Esophagus squamous epithelium (tissue), 5 donors: ENCODE measurements at regions not wholly inside any gene's neighbourhood (a gene's known extent, or its start where the extent isn't known, plus 50 kb on each side); places are given as distances from the start of the nearest gene placed in this dataset.

Source experiments
- DNase-seq: peaks from one replicate; lab custom pipeline; 2025; lab: John Stamatoyannopoulos, UW
- H3K27ac ChIP-seq, 4 donors: fragments of 200-600 bp; sonication (generic); one replicate each; pipeline ENCODE4 v1.5.1; 2016 to 2019; ENCODE audit warnings: mild to moderate bottlenecking in 1 of 4
- H3K27me3 ChIP-seq, 4 donors: fragments of 200-600 bp; sonication (generic); 1 replicate in 3 of 4; 2 replicates in 1 of 4; pipeline versions ENCODE4 v1.5.1 to v1.6.0; 2017 to 2021; ENCODE audit warnings: antibody characterized with exemption in 1 of 4
- H3K36me3 ChIP-seq, 3 donors: fragments of 200-600 bp; sonication (generic); one replicate each; pipeline ENCODE4 v1.5.1; 2016 to 2019
- H3K4me1 ChIP-seq, 3 donors: fragments of 200-600 bp; sonication (generic); one replicate each; pipeline ENCODE4 v1.5.1; 2017 to 2019
- H3K4me3 ChIP-seq, 4 donors: fragments of 200-600 bp; sonication (generic); 1 replicate in 3 of 4; 2 replicates in 1 of 4; pipeline ENCODE4 v1.5.1; 2016 to 2019; ENCODE audit warnings: mild to moderate bottlenecking in 2 of 4, moderate library complexity in 1 of 4
- H3K9me3 ChIP-seq, 3 donors: fragments of 200-600 bp; sonication (generic); one replicate each; pipeline ENCODE4 v1.5.1; 2016 to 2019
- POLR2A ChIP-seq, 4 donors: fragments of 450-650 bp; IDR thresholded peaks; one replicate each; pipeline ENCODE4 v1.6.1; 2017; ENCODE audit warnings: antibody characterized with exemption in 4 of 4, mild to moderate bottlenecking in 4 of 4, moderate library complexity in 3 of 4
- WGBS, 2 donors: methylation state at CpG; one replicate each; pipeline ENCODE4 v1.1.5; 2018; 5-methylcytosine and 5-hydroxymethylcytosine counted together
- intact Hi-C: fragments of 100-400 bp; cut with DNase I; formaldehyde crosslinking; loops from one replicate; pipeline ENCODE4 v1.15.0; 2022
- TF ChIP-seq, protein P1 (sequence below), 6 experiments: fragments of 450-650 bp in 4 of 6; fragments of 200-600 bp in 2 of 6; sonication (generic) in 2 of 6; IDR thresholded peaks; one replicate each; pipeline ENCODE4 v1.5.1; 2016 to 2019; ENCODE audit warnings: antibody characterized with exemption in 6 of 6, mild to moderate bottlenecking in 4 of 6, moderate library complexity in 4 of 6
- donor health status: DM: yes; HTN: yes; CAD: no.

DNA sequence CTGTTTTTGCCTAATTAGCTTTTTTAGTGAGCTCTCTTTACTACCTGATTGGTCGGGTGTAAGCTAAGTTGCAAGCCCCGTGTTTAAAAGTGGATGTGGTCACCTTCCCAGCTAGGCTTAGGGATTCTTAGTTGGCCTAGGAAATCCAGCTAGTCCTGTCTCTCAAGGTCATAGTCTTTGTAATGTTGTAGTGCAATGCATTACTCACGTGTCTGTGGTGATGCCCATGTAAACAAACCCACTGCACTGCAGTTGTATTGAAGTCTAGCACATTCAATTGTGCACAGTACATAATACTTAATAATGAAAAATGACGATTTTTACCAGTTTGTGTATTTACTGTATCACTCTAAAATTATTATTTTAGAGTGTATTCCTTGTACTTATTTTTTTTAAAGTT is 335.5 kb downstream of the NUAK1 start:
- Histone ChIP-seq H3K27ac (no peak overlapping the region), H3K9me3 (no peaks in the 10 kb centered on the region), H3K36me3 (no peaks in the 10 kb centered on the region), H3K4me1 (no peaks in the 10 kb centered on the region), H3K4me3 (no peak overlapping the region), H3K27me3 (no peaks in the 10 kb centered on the region)
- intact Hi-C loops: no loop called here
- 43 to 46% methylated on average over 4 of the region's 4 CpGs for WGBS, 2 donors
- no peak for TF ChIP-seq POLR2A (IDR thresholded peaks at IDR 0.05)
- TF ChIP-seq, protein P1, sequence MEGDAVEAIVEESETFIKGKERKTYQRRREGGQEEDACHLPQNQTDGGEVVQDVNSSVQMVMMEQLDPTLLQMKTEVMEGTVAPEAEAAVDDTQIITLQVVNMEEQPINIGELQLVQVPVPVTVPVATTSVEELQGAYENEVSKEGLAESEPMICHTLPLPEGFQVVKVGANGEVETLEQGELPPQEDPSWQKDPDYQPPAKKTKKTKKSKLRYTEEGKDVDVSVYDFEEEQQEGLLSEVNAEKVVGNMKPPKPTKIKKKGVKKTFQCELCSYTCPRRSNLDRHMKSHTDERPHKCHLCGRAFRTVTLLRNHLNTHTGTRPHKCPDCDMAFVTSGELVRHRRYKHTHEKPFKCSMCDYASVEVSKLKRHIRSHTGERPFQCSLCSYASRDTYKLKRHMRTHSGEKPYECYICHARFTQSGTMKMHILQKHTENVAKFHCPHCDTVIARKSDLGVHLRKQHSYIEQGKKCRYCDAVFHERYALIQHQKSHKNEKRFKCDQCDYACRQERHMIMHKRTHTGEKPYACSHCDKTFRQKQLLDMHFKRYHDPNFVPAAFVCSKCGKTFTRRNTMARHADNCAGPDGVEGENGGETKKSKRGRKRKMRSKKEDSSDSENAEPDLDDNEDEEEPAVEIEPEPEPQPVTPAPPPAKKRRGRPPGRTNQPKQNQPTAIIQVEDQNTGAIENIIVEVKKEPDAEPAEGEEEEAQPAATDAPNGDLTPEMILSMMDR (IDR thresholded peaks at IDR 0.05): no peak
- DNase-seq: no peak

DNA sequence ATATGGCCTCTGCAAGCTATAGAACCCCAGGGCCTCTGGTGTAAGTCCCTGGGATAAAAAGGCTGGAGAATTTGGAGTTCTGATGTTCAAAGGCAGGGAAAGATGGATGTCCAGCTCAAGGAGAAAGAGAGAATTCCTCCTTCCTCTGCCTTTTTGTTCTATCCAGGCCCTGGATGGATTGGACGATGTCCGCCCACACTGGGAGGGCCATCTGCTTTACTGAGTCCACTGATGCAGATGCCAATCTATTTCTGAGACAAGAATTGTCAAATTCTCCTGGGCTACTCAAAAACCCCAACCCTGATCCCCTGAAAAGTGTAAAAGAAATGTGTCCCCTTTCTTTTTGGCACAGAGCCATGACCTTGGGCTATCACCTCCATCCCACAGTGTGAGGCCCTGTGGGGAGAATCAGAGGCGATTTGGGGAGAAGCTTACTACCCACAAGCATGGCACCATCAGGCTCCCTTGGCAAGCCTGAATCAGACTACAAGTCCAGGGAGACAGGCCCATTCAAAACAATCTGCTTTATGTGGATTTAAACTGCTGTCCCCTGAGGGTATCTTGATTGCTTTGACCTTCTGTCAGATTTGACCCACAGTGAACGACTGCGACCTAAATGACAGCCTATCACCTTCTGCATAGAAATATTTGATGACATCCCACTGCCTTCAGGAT is 334.0 kb downstream of the NUAK1 start:
- Histone ChIP-seq H3K27me3 (no peaks in the 10 kb centered on the region), H3K36me3 (no peaks in the 10 kb centered on the region), H3K4me3 (no peak overlapping the region), H3K4me1 (no peaks in the 10 kb centered on the region), H3K27ac (no peak overlapping the region), H3K9me3 (no peaks in the 10 kb centered on the region)
- 69 to 91% methylated on average over 4 of the region's 5 CpGs for WGBS, 2 donors
- DNase-seq: no peak
- intact Hi-C loops: no loop called here
- TF ChIP-seq, protein P1 (IDR thresholded peaks at IDR 0.05): no peak
- TF ChIP-seq POLR2A (IDR thresholded peaks at IDR 0.05): no peak

DNA sequence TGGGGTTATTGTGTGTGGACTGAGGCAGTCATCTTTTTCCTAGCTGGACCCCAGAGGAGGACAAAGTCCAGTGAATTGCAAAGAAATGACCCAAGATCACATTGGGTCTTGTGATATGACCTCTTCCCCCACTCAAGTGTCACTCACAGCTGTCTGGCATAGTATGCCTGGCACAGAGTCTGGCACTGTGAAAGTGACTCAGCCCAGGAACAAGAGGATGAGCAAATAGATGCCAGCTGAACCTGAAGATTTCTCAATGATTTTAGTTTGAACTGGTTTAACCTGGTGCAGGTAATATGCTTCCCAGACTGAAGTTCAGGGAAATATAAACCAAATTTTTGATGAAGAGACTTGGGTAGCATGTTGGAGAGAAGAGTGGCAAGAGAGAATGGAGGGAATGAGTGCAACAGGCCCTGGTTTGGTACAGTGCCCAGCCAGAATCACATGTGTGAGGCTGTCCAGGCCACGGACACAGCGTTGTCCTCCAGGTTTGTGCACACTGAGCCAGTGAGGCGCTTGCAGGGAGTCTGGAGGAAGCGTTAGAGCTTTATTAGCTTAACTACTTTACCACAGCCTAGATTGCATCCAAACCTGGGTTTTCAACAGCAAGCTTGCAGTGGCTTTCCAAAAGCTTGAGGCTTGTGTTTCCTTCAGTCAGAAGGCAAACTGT is 332.9 kb downstream of the NUAK1 start:
- intact Hi-C loops: no loop called here
- no peaks in the 10 kb centered on the region for H3K9me3 ChIP-seq
- TF ChIP-seq, protein P1 (IDR thresholded peaks at IDR 0.05): no peak
- TF ChIP-seq POLR2A (IDR thresholded peaks at IDR 0.05): no peak
- no peak overlapping the region for H3K4me3 ChIP-seq
- H3K27ac ChIP-seq: no peak overlapping the region
- 91% methylated on average over 4 of the region's 4 CpGs for WGBS, 2 donors
- no peaks in the 10 kb centered on the region for H3K4me1 ChIP-seq
- DNase-seq: no peak
- H3K36me3 ChIP-seq: no peaks in the 10 kb centered on the region
- no peaks in the 10 kb centered on the region for H3K27me3 ChIP-seq

- Histone ChIP-seq H3K4me1 (no peaks in the 10 kb centered on the region), H3K4me3 (no peak overlapping the region), H3K9me3 (no peaks in the 10 kb centered on the region), H3K36me3 (no peaks in the 10 kb centered on the region), H3K27ac (no peak overlapping the region), H3K27me3 (no peaks in the 10 kb centered on the region)
- 89 to 100% methylated on average over 2 of the region's 2 CpGs for WGBS, 2 donors
- no peak for DNase-seq
- no peak for TF ChIP-seq POLR2A (IDR thresholded peaks at IDR 0.05)
- TF ChIP-seq, protein P1 (IDR thresholded peaks at IDR 0.05): no peak
- intact Hi-C loops: no loop called here
Measured at GRCh38 chr12:105806400-105806770, 332.4 kb downstream of the NUAK1 start.

DNA sequence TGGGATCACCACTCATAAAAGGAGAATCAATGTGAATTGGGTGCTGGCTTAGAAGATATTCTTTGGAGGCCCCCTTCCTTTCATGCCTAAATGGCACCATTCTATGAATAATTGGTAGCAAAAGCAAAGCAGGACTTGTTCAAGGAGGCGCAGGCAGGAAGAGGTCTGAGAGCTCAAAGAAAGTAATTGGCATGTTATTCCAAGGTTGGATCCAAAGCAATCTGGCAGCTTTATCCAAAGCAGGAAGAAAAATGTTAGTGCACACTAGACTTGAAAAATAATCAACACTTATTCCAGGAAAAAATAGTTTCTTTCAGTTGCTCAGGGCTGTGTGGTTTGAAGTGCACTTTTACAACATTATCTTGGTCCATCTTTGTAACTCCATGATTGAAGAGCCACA is 326.4 kb downstream of the NUAK1 start:
- Histone ChIP-seq H3K27ac (no peak overlapping the region), H3K4me3 (no peak overlapping the region), H3K9me3 (no peaks in the 10 kb centered on the region), H3K27me3 (no peaks in the 10 kb centered on the region), H3K36me3 (no peaks in the 10 kb centered on the region), H3K4me1 (no peaks in the 10 kb centered on the region)
- TF ChIP-seq, protein P1 (IDR thresholded peaks at IDR 0.05): no peak
- no peak for TF ChIP-seq POLR2A (IDR thresholded peaks at IDR 0.05)
- 18 to 38% methylated on average over 1 of the region's 1 CpG for WGBS, 2 donors
- intact Hi-C loops: no loop called here
- DNase-seq: no peak
